Heart right ventricle (tissue), 16 donors: ENCODE measurements at regions not wholly inside any gene's neighbourhood (a gene's known extent, or its start where the extent isn't known, plus 50 kb on each side); places are given as distances from the start of the nearest gene placed in this dataset.

ENCODE experiments used
- ATAC-seq, 8 donors: fragments of 200-7000 bp; cut with Tn5 transposase; one replicate each; pipeline ENCODE4 v1.9.1; 2020; ENCODE audit warnings: mild to moderate bottlenecking in 8 of 8, moderate library complexity in 8 of 8, moderate number of reproducible peaks in 1 of 8
- DNase-seq, 2 donors: peaks; one replicate each; pipeline ENCODE4 v3.0.0-alpha.2; 2020
- H3K27ac ChIP-seq, 10 donors: fragments of 200-600 bp; sonication (generic) in 2 of 10; one replicate each; pipeline versions ENCODE4 v1.5.0 to v1.8.0; 2020 to 2022; ENCODE audit warnings: mild to moderate bottlenecking in 3 of 10
- H3K27me3 ChIP-seq, 7 donors: fragments of 200-600 bp; one replicate each; pipeline ENCODE4 v1.8.0; 2021 to 2022; ENCODE audit warnings: mild to moderate bottlenecking in 2 of 7
- H3K36me3 ChIP-seq, 9 donors: fragments of 200-600 bp; sonication (generic) in 1 of 9; one replicate each; pipeline versions ENCODE4 v1.5.0 to v1.8.0; 2020 to 2022; ENCODE audit warnings: mild to moderate bottlenecking in 2 of 9
- H3K4me1 ChIP-seq, 9 donors: fragments of 200-600 bp; sonication (generic) in 1 of 9; one replicate each; pipeline versions ENCODE4 v1.5.0 to v1.8.0; 2020 to 2022; ENCODE audit warnings: mild to moderate bottlenecking in 4 of 9
- H3K4me3 ChIP-seq, 10 donors: fragments of 200-600 bp; sonication (generic) in 2 of 10; one replicate each; pipeline versions ENCODE4 v1.5.0 to v1.8.0; 2020 to 2022; ENCODE audit warnings: mild to moderate bottlenecking in 7 of 10, moderate library complexity in 2 of 10
- H3K9me3 ChIP-seq, 11 donors: fragments of 200-600 bp in 10 of 11; sonication (generic) in 2 of 11; one replicate each; pipeline versions ENCODE4 v1.5.0 to v1.8.0; 2013 to 2022; ENCODE audit warnings: mild to moderate bottlenecking in 2 of 11, control low read depth in 1 of 11, moderate library complexity in 1 of 11
- CTCF ChIP-seq, 9 donors: fragments of 200-600 bp; sonication (generic) in 2 of 9; IDR thresholded peaks; one replicate each; pipeline versions ENCODE4 v1.5.0 to v1.8.0; 2021 to 2022; ENCODE audit warnings: antibody characterized with exemption in 9 of 9, mild to moderate bottlenecking in 5 of 9, moderate library complexity in 1 of 9
- WGBS, 2 donors: extraction: QIAGEN DNeasy Blood & Tissue Kit; methylation state at CpG; one replicate each; pipeline ENCODE4 v1.1.7; 2013; ENCODE audit warnings: inconsistent platforms in 1 of 2; 5-methylcytosine and 5-hydroxymethylcytosine counted together
- intact Hi-C, 10 donors: fragments of 100-400 bp; cut with DNase I; formaldehyde crosslinking; loops; one replicate each; pipeline versions ENCODE4 v1.11.1 to v1.14.2; 2022
- donor health status: Arrhythmogenic right ventricular cardiomyopathy.
- donor health status: ischemic (EF 13 %, LVEDD 7.1; RV severe dilation, severe dysfunction).
- donor health status: healthy with polysubstance abuse.
- donor health status: DM: no; HTN: yes; CAD: no.
- donor health status: DM: no; HTN: no; CAD: no.
- donor health status: ischemic (EF 25% LVEDD 6.9; RV normal size, moderate dysfunction).
- donor health status: ischemic (EF 25% LVEDD 5.7; RV mildly dilated, moderate dysfunction).
- donor health status: healthy.
- donor health status: DM: yes; HTN: yes; CAD: no.
- donor health status: Ischemic cardiomyopathy.
- donor health status: ischemic (EF 35%, LVEDD 5.7; RV mildly dilated, moderate dysfunction).
- donor health status: nonischemic (EF 11% LVEDD 7.7; RV severe dilation, severe dysfunction).
- donor health status: DM: yes; HTN: yes; CAD: no.
- donor health status: PGD.
- donor health status: ischemic (EF 29% LVEDD 5.4; RV normal size, mild dysfunction).
- donor health status: nonischemic (EF 23%, LVEDD 6.1; RV moderate dilation, normal function).

GRCh38 chrY:7803737-7804136, 892.2 kb upstream of the AMELY start:
- DNase-seq (no peak), ATAC-seq (no peak)
- no peak for TF ChIP-seq CTCF (IDR thresholded peaks at IDR 0.05)
- Histone ChIP-seq H3K9me3 (peaks cover 0 to 4% (median 0%) of the 10 kb centered on the region in 11 donors), H3K36me3 (no peaks in the 10 kb centered on the region), H3K27ac (no peak overlapping the region), H3K4me1 (no peaks in the 10 kb centered on the region), H3K4me3 (no peak overlapping the region), H3K27me3 (no peaks in the 10 kb centered on the region)
- intact Hi-C loops, result no loop called here
- 48 to 55% methylated on average over 1 of the region's 1 CpG for WGBS, 2 donors

- intact Hi-C loops, result no loop called here
- no peak for TF ChIP-seq CTCF (IDR thresholded peaks at IDR 0.05)
- Histone ChIP-seq H3K4me1 (no peaks in the 10 kb centered on the region), H3K4me3 (no peak overlapping the region), H3K27me3 (no peaks in the 10 kb centered on the region), H3K36me3 (no peaks in the 10 kb centered on the region), H3K27ac (no peak overlapping the region), H3K9me3 (peaks cover 0 to 4% (median 0%) of the 10 kb centered on the region in 11 donors)
- ATAC-seq (no peak), DNase-seq (no peak)
Observed at GRCh38 chrY:7796128-7796527, 884.6 kb upstream of the AMELY start.

GRCh38 chrY:7794441-7794840, 882.9 kb upstream of the AMELY start:
- Histone ChIP-seq H3K4me3 (no peak overlapping the region), H3K27ac (no peak overlapping the region), H3K4me1 (no peaks in the 10 kb centered on the region), H3K9me3 (no peaks in the 10 kb centered on the region), H3K36me3 (no peaks in the 10 kb centered on the region), H3K27me3 (no peaks in the 10 kb centered on the region)
- no peak for TF ChIP-seq CTCF (IDR thresholded peaks at IDR 0.05)
- ATAC-seq (no peak), DNase-seq (no peak)
- intact Hi-C loops, result no loop called here
- WGBS, 2 donors, result 25 to 33% methylated on average over 1 of the region's 1 CpG

GRCh38 chrY:7793989-7794388, 882.4 kb upstream of the AMELY start:
- H3K9me3 ChIP-seq, result no peaks in the 10 kb centered on the region
- ATAC-seq (no peak), DNase-seq (no peak)
- WGBS, 2 donors, result 87 to 95% methylated on average over 2 of the region's 2 CpGs
- no peaks in the 10 kb centered on the region for H3K27me3 ChIP-seq
- no peaks in the 10 kb centered on the region for H3K36me3 ChIP-seq
- H3K4me1 ChIP-seq, result no peaks in the 10 kb centered on the region
- H3K27ac ChIP-seq, result no peak overlapping the region
- no peak overlapping the region for H3K4me3 ChIP-seq
- no peak for TF ChIP-seq CTCF (IDR thresholded peaks at IDR 0.05)
- intact Hi-C loops, result no loop called here

- Histone ChIP-seq H3K27me3 (no peaks in the 10 kb centered on the region), H3K36me3 (no peaks in the 10 kb centered on the region), H3K27ac (no peak overlapping the region), H3K4me1 (no peaks in the 10 kb centered on the region), H3K9me3 (no peaks in the 10 kb centered on the region), H3K4me3 (no peak overlapping the region)
- ATAC-seq (no peak), DNase-seq (no peak)
- TF ChIP-seq CTCF (IDR thresholded peaks at IDR 0.05), result no peak
- 45 to 48% methylated on average over 2 of the region's 2 CpGs for WGBS, 2 donors
- intact Hi-C loops, result no loop called here
Observed at GRCh38 chrY:7792431-7792830, 880.9 kb upstream of the AMELY start.
